PC-9 (cell line): ENCODE measurements at regions not wholly inside any gene's neighbourhood (a gene's known extent, or its start where the extent isn't known, plus 50 kb on each side); places are given as distances from the start of the nearest gene placed in this dataset.
"Not testable (repeated sequence)": the region's sequence is repeated elsewhere in the genome, so short reads cannot be mapped to it uniquely, and the experiment has no call there.

ENCODE experiments used
- BruUV-seq: library from RNA; stranded (reverse); fragments of 400-500 nt; replicated peaks from 2 replicates; lab custom pipeline; 2021; lab: Mats Ljungman, UMichigan
- CTCF ChIA-PET: fragments of 300-600 bp; sonication (Branson Sonifier 250); formaldehyde crosslinking; loops from one replicate; lab custom pipeline; 2022; ENCODE audit warnings: antibody characterized with exemption; lab: Charles Lee
- POLR2A ChIA-PET: fragments of 300-600 bp; sonication (Branson Sonifier 250); formaldehyde crosslinking; loops from one replicate; lab custom pipeline; 2022; ENCODE audit warnings: antibody characterized with exemption; ENCODE audit not compliant: unreplicated experiment; lab: Charles Lee
- DNase-seq, 2 experiments: peaks; one replicate each; pipeline versions ENCODE4 v3.0.0 to v3.0.0-alpha.2; 2015 to 2022; ENCODE audit warnings: mixed read lengths in 1 of 2
- H2AFZ ChIP-seq: fragments of 200-600 bp; sonication (generic); 2 replicates; pipeline ENCODE4 v1.8.1; 2017; ENCODE audit warnings: antibody characterized with exemption
- H3F3A ChIP-seq: fragments of 200-600 bp; sonication (generic); 2 replicates; pipeline ENCODE4 v1.8.1; 2017; ENCODE audit warnings: antibody characterized with exemption, mild to moderate bottlenecking, low read depth; ENCODE audit not compliant: insufficient read depth
- H3K27ac ChIP-seq: fragments of 200-600 bp; sonication (generic); 2 replicates; pipeline ENCODE4 v1.6.1; 2016; ENCODE audit warnings: mixed run types
- H3K27me3 ChIP-seq: fragments of 200-600 bp; sonication (generic); 2 replicates; pipeline ENCODE4 v1.6.1; 2016; ENCODE audit warnings: low read depth, mixed run types; ENCODE audit not compliant: insufficient read depth
- H3K36me3 ChIP-seq: fragments of 200-600 bp; sonication (generic); 2 replicates; pipeline ENCODE4 v1.6.1; 2016; ENCODE audit warnings: low read depth, mixed run types
- H3K4me1 ChIP-seq: fragments of 200-600 bp; sonication (generic); replicated peaks from 2 replicates; pipeline ENCODE4 v1.6.1; 2016; ENCODE audit warnings: mixed run types; ENCODE audit not compliant: insufficient read depth
- H3K4me2 ChIP-seq: fragments of 200-600 bp; sonication (generic); 2 replicates; pipeline ENCODE4 v1.6.1; 2017; ENCODE audit warnings: mixed run types
- H3K4me3 ChIP-seq: fragments of 200-600 bp; sonication (generic); 2 replicates; pipeline ENCODE4 v1.6.1; 2016; ENCODE audit warnings: mixed run types
- H3K79me2 ChIP-seq: fragments of 200-600 bp; sonication (generic); 2 replicates; pipeline ENCODE4 v1.6.1; 2017; ENCODE audit warnings: low read depth, mixed run types
- H3K9me2 ChIP-seq: fragments of 200-600 bp; sonication (generic); 2 replicates; pipeline ENCODE4 v1.8.1; 2017; ENCODE audit warnings: mild to moderate bottlenecking; ENCODE audit not compliant: insufficient read depth
- H3K9me3 ChIP-seq: fragments of 200-600 bp; sonication (generic); 2 replicates; pipeline ENCODE4 v1.8.1; 2016; ENCODE audit warnings: low read depth; ENCODE audit not compliant: insufficient read depth
- H4K20me1 ChIP-seq: fragments of 200-600 bp; sonication (generic); 2 replicates; pipeline ENCODE4 v1.8.1; 2017; ENCODE audit not compliant: insufficient read depth
- EZH2 ChIP-seq: fragments of 200-600 bp; sonication (generic); IDR thresholded peaks from 2 replicates; pipeline ENCODE4 v1.8.0; 2017; ENCODE audit warnings: antibody characterized with exemption, low read depth
- intact Hi-C: fragments of 100-400 bp; cut with micrococcal nuclease; formaldehyde crosslinking; loops from one replicate; pipeline ENCODE4 v1.10.0; 2022; ENCODE audit not compliant: unreplicated experiment
- TF ChIP-seq, protein P1 (sequence below): fragments of 200-600 bp; sonication (generic); conservative IDR thresholded peaks from 2 replicates; pipeline ENCODE4 v1.6.1; 2017; ENCODE audit warnings: mixed run types, antibody characterized with exemption, mild to moderate bottlenecking, moderate library complexity

DNA sequence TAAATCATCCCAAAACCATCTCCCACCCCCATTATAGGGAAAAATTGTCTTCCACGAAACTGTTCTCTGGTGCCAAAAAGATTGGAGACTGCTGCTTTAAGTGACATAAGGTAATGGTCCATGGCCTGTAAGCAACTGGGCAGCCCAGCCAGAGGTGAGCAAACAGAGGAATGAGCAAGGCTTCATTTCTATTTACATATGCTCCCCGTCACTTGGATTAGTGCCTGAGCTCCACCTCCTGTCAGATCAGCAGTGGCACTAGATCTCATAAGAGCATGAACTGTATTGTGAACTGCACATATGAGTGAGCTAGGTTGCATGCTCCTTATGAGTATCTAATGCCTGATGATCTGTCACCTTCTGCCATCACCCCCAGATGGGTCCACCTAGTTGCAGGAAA is 1159.8 kb upstream of the ALCAM start:
- Histone ChIP-seq H3K4me3 (no peak overlapping the region), H3K4me1 (no peaks in the 10 kb centered on the region), H3K79me2 (no peaks in the 10 kb centered on the region), H3K9me3 (no peaks in the 10 kb centered on the region), H3F3A (no peaks in the 10 kb centered on the region), H3K36me3 (no peaks in the 10 kb centered on the region), H2AFZ (no peak overlapping the region), H3K4me2 (no peak overlapping the region), H3K27me3 (no peaks in the 10 kb centered on the region), H4K20me1 (no peaks in the 10 kb centered on the region), H3K27ac (no peak overlapping the region), H3K9me2 (0 out of 2 replicates have a peak, but pooled peaks cover 4% of the 10 kb centered on the region)
- ChIA-PET POLR2A (no interaction called here), CTCF (no interaction called here)
- intact Hi-C loops = no loop called here
- no peak for DNase-seq
- TF ChIP-seq EZH2 = no peak
- TF ChIP-seq, protein P1, sequence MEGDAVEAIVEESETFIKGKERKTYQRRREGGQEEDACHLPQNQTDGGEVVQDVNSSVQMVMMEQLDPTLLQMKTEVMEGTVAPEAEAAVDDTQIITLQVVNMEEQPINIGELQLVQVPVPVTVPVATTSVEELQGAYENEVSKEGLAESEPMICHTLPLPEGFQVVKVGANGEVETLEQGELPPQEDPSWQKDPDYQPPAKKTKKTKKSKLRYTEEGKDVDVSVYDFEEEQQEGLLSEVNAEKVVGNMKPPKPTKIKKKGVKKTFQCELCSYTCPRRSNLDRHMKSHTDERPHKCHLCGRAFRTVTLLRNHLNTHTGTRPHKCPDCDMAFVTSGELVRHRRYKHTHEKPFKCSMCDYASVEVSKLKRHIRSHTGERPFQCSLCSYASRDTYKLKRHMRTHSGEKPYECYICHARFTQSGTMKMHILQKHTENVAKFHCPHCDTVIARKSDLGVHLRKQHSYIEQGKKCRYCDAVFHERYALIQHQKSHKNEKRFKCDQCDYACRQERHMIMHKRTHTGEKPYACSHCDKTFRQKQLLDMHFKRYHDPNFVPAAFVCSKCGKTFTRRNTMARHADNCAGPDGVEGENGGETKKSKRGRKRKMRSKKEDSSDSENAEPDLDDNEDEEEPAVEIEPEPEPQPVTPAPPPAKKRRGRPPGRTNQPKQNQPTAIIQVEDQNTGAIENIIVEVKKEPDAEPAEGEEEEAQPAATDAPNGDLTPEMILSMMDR = no peak
- BruUV-seq = no TSS peak

DNA sequence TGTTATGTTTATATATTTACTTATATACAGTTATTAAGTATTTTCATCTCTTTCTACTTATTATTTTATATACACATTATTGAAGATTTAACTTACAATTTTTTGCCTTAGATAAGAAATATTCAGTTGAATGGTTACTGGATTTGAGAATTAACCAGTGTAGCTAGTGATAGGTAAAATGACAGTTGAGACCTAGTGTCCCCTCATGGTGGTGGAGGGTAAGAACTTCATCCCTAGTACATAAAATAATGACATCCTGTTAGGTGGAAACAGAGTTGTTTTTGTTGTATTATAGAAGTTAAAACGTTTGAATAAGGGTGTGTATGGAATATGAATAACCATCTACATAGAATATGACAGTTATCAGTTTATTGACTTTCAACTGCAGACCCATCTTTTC is 1152.4 kb upstream of the ALCAM start:
- Histone ChIP-seq H3K4me1 (no peaks in the 10 kb centered on the region), H3K4me2 (no peak overlapping the region), H3K9me3 (no peaks in the 10 kb centered on the region; the same call in 1 of the 2 replicates), H3F3A (no peaks in the 10 kb centered on the region), H3K27ac (no peak overlapping the region), H4K20me1 (no peaks in the 10 kb centered on the region), H3K9me2 (no peaks in the 10 kb centered on the region), H3K27me3 (no peaks in the 10 kb centered on the region), H3K79me2 (no peaks in the 10 kb centered on the region), H3K36me3 (no peaks in the 10 kb centered on the region), H3K4me3 (no peak overlapping the region), H2AFZ (no peak overlapping the region)
- ChIA-PET CTCF (no interaction called here), POLR2A (no interaction called here)
- no TSS peak for BruUV-seq
- no peak for DNase-seq
- TF ChIP-seq, protein P1 = no peak
- TF ChIP-seq EZH2 = no peak
- intact Hi-C loops = no loop called here

DNA sequence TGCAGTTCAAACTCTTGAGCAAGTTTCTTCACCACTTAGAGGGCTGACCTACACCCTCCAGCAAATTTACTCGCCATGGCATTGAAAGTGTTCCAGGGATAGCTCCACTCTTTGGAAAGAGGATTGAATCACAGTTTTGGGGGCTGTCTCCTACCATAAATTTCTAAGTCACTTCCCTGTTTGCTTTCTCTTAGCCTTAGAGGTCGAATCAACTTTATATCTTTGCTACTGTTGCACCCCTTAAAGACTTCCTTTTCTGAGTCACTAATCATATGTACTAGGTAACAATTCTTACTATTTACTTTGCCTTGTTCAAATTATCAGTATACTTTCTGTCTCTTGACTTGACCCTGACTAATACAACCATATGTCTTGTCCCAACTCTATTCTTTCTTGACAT is 1151.8 kb upstream of the ALCAM start:
- Histone ChIP-seq H3K36me3 (no peaks in the 10 kb centered on the region), H2AFZ (no peak overlapping the region)

DNA sequence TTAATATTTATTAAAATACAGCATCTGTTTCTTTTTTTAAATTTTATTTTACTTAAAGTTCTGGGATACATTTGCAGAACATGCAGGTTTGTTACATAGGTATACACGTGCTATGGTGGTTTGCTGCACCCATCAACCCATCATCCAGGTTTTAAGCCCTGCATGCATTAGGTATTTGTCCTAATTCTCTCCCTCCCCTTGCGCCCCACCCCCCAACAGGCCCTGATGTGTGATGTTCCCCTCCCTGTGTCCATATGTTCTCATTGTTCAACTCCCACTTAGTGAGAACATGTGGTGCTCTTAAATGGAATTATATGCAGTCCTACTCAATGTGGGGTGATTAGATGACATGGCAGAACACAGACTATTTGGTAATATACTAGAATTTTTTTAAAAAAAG is 1147.7 kb upstream of the ALCAM start:
- intact Hi-C loops, DNase-seq, H2AFZ ChIP-seq, POLR2A ChIA-PET, H3K27me3 ChIP-seq, H3F3A ChIP-seq, H3K9me3 ChIP-seq, H3K4me3 ChIP-seq, H3K4me1 ChIP-seq, H4K20me1 ChIP-seq, BruUV-seq, H3K9me2 ChIP-seq, CTCF ChIA-PET, H3K27ac ChIP-seq, H3K36me3 ChIP-seq, H3K79me2 ChIP-seq, H3K4me2 ChIP-seq: not testable (repeated sequence)

More for the DNA sequence above, 1151.8 kb upstream of the ALCAM start:
- Histone ChIP-seq H3K4me2 (no peak overlapping the region), H3K9me2 (no peaks in the 10 kb centered on the region), H3K27me3 (no peaks in the 10 kb centered on the region), H4K20me1 (no peaks in the 10 kb centered on the region), H3K4me1 (no peaks in the 10 kb centered on the region), H3K79me2 (no peaks in the 10 kb centered on the region), H3K4me3 (no peak overlapping the region), H3K9me3 (no peaks in the 10 kb centered on the region; the same call in 1 of the 2 replicates), H3F3A (no peaks in the 10 kb centered on the region), H3K27ac (no peak overlapping the region)
- no peak for TF ChIP-seq EZH2
- TF ChIP-seq, protein P1 = no peak
- DNase-seq = no peak
- ChIA-PET POLR2A (no interaction called here), CTCF (no interaction called here)
- intact Hi-C loops = no loop called here
- BruUV-seq = no TSS peak
